Hematopoietic multipotent progenitor cell treated with erythropoietin and hydrocortisone succinate and interleukin-3 and kit ligand, for 8 days (in vitro differentiated cells): ENCODE measurements at regions not wholly inside any gene's neighbourhood (a gene's known extent, or its start where the extent isn't known, plus 50 kb on each side); places are given as distances from the start of the nearest gene placed in this dataset.

Source experiments
- DNase-seq: peaks from one replicate; pipeline ENCODE4 v3.0.0-alpha.2; 2015

GRCh38 chr5:116361171-116361967, 213.3 kb downstream of the SEMA6A start:
- no peak for DNase-seq

GRCh38 chr5:116360008-116360853, 214.4 kb downstream of the SEMA6A start:
- DNase-seq, result no peak

- no peak for DNase-seq
Measured at GRCh38 chr5:116359592-116359991, 215.0 kb downstream of the SEMA6A start.

- DNase-seq, result peak; percentile 33
Measured at GRCh38 chr5:116358911-116359418, 215.7 kb downstream of the SEMA6A start.

GRCh38 chr5:116358015-116358523, 216.6 kb downstream of the SEMA6A start:
- no peak for DNase-seq

- DNase-seq, result no peak
Measured at GRCh38 chr5:116355819-116356601, 218.6 kb downstream of the SEMA6A start.

GRCh38 chr5:116354699-116355098, 219.9 kb downstream of the SEMA6A start:
- DNase-seq, result no peak

DNA sequence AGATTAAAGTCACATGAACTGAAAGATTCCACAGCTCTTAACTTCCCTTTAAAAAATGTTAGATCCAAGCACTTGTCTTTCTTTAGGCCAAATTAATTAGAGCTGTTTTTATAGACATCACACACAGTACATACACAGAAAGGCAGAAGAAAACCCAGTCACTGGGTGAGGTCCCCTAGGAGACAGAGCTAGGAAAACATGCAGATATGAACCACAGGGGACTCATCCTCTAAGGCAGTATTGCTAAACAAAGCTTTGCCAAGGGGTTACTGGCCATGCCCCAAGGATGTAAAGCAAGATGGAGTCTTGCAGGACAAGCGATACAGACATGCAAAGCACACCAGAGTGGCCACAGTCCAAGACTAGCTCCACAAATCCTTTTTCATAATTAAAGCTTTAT, 227.0 kb downstream of the SEMA6A start:
- no peak for DNase-seq

DNA sequence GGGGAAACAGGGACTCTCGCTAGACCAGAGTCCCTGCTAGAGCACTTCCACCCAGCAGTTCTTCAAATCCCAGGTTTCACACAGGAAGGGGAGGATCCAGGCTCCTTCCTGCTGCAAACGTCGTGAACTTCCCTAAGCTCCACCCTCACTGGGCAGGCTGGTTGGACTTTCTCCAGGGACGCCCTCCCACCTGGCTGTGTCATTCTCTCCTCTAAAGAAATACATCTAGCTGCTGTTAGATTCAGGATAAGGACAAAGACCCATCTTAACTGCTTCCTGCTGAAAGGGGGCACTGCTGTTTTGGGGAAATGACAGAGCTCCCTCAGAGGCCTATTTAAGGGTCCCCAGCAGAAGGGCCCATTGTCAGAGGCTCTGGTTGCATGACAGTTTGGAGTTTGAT, 230.7 kb downstream of the SEMA6A start:
- no peak for DNase-seq
